ENCODE measurements at regions not wholly inside any gene's neighbourhood (a gene's known extent, or its start where the extent isn't known, plus 50 kb on each side); places are given as distances from the start of the nearest gene placed in this dataset.

- no peak for TF ChIP-seq EGR1 (IDR thresholded peaks at IDR 0.05; ENCODE audit: low read depth in 2 of 2)
- TF ChIP-seq NR2F2 (IDR thresholded peaks at IDR 0.05) = no peak
- TF ChIP-seq TAF1 (conservative IDR thresholded peaks at IDR 0.05) = no peak
- TF ChIP-seq GABPA (IDR thresholded peaks at IDR 0.05 in 1 of 2, conservative IDR thresholded peaks at IDR 0.05 in 1 of 2) = no peak
Observed at GRCh38 chr6:40169878-40170277, 235.6 kb upstream of the MOCS1 start (continued).

GRCh38 chr6:40166963-40167362, 232.7 kb upstream of the MOCS1 start:
- Histone ChIP-seq H3K36me3 (ENCODE audit: control insufficient read depth in 4 of 4, insufficient read depth in 3 of 4, low read depth in 1 of 4, low read length in 3 of 4) (no peaks in the 10 kb centered on the region), H3K27ac (ENCODE audit: low read depth in 1 of 2, low read length in 2 of 2) (no peak overlapping the region), H3K4me1 (ENCODE audit: control insufficient read depth in 4 of 4, insufficient read depth in 4 of 4, low read length in 3 of 4) (no peaks in the 10 kb centered on the region), H3K9me3 (ENCODE audit: control insufficient read depth in 4 of 4, low read length in 3 of 4) (no peaks in the 10 kb centered on the region), H3K27me3 (ENCODE audit: control insufficient read depth in 4 of 4, insufficient read depth in 4 of 4, low read length in 3 of 4) (no peaks in the 10 kb centered on the region), H3K9ac (ENCODE audit: low read depth in 1 of 2, low read length in 2 of 2) (no peak overlapping the region), H3K4me3 (ENCODE audit: low read depth in 1 of 3, low read length in 3 of 3) (no peak overlapping the region)
- TF ChIP-seq GABPA (IDR thresholded peaks at IDR 0.05 in 1 of 2, conservative IDR thresholded peaks at IDR 0.05 in 1 of 2) = no peak
- TF ChIP-seq SP1 (IDR thresholded peaks at IDR 0.05) = no peak
- TF ChIP-seq JUND (IDR thresholded peaks at IDR 0.05) = no peak
- TF ChIP-seq RAD21 (IDR thresholded peaks at IDR 0.05) = no peak
- TF ChIP-seq FOXA2 (IDR thresholded peaks at IDR 0.05) = no peak
- no peak for TF ChIP-seq RXRA (IDR thresholded peaks at IDR 0.05)
- no peak for TF ChIP-seq CTCF (IDR thresholded peaks at IDR 0.05; ENCODE audit: low read depth, low read length, missing input control)
- TF ChIP-seq REST (IDR thresholded peaks at IDR 0.05) = no peak
- TF ChIP-seq YY1 (IDR thresholded peaks at IDR 0.05) = no peak
- TF ChIP-seq HNF4G (IDR thresholded peaks at IDR 0.05) = no peak
- TF ChIP-seq HNF4A (conservative IDR thresholded peaks at IDR 0.05) = no peak
- TF ChIP-seq ZBTB33 (IDR thresholded peaks at IDR 0.05) = no peak
- DNase-seq (ENCODE audit: low spot score) = no peak
